AG04450 (cell line): ENCODE measurements at regions not wholly inside any gene's neighbourhood (a gene's known extent, or its start where the extent isn't known, plus 50 kb on each side); places are given as distances from the start of the nearest gene placed in this dataset.
"Not testable (repeated sequence)": the region's sequence is repeated elsewhere in the genome, so short reads cannot be mapped to it uniquely, and the experiment has no call there.

Source experiments
- CTCF ChIA-PET: fragments of 300-600, 350-600 bp; formaldehyde crosslinking; extraction: SDS; loops from one replicate; lab custom pipeline; 2022; ENCODE audit warnings: antibody characterized with exemption, inconsistent platforms; lab: Charles Lee
- POLR2A ChIA-PET: fragments of 350-600 bp; formaldehyde crosslinking; extraction: SDS; loops from one replicate; lab custom pipeline; 2021; ENCODE audit warnings: antibody characterized with exemption, inconsistent platforms; lab: Yijun Ruan, JAX
- DNase-seq: peaks from one replicate; pipeline ENCODE4 v3.0.0-alpha.2; 2011; ENCODE audit warnings: low read depth, low spot score
- H3K27ac ChIP-seq: one replicate; pipeline ENCODE4 v1.5.1; 2012; ENCODE audit warnings: low read depth, low read length, control low read depth
- H3K27me3 ChIP-seq: one replicate; pipeline ENCODE4 v1.6.0; 2012; ENCODE audit warnings: low read length; ENCODE audit not compliant: control insufficient read depth, insufficient read depth
- H3K4me3 ChIP-seq: 2 replicates; pipeline ENCODE4 v1.5.1; 2011; ENCODE audit warnings: mild to moderate bottlenecking, low read depth, low read length, control low read depth
- H3K9me3 ChIP-seq: 2 replicates; pipeline ENCODE4 v1.5.1; 2012; ENCODE audit warnings: low read length; ENCODE audit not compliant: control insufficient read depth, insufficient read depth
- TF ChIP-seq, protein P1 (sequence below): IDR thresholded peaks from 2 replicates; pipeline ENCODE4 v1.5.1; 2011; ENCODE audit warnings: low read depth, low read length, control low read depth, inconsistent platforms

DNA sequence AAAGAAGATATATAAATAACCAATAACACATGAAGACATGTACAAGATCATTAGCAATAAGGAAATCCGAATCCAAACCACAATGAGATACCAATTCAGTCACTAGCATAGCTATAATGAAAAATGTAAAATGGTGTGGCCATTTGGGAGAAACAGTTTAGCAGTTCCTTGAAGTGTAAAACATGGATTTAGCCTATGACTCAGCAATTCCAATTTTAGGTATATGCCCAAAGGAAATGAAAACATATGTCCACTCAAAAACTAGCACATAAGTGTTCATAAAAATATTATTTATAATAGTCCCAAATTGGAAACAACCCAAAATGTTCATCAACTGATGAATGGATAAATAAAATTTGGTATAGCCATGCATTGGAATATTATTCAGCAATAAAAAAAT is 165.5 kb upstream of the CRIM1 start:
- CTCF ChIA-PET: no interaction called here
- TF ChIP-seq, protein P1, sequence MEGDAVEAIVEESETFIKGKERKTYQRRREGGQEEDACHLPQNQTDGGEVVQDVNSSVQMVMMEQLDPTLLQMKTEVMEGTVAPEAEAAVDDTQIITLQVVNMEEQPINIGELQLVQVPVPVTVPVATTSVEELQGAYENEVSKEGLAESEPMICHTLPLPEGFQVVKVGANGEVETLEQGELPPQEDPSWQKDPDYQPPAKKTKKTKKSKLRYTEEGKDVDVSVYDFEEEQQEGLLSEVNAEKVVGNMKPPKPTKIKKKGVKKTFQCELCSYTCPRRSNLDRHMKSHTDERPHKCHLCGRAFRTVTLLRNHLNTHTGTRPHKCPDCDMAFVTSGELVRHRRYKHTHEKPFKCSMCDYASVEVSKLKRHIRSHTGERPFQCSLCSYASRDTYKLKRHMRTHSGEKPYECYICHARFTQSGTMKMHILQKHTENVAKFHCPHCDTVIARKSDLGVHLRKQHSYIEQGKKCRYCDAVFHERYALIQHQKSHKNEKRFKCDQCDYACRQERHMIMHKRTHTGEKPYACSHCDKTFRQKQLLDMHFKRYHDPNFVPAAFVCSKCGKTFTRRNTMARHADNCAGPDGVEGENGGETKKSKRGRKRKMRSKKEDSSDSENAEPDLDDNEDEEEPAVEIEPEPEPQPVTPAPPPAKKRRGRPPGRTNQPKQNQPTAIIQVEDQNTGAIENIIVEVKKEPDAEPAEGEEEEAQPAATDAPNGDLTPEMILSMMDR: no peak
- Histone ChIP-seq H3K27ac (no peak overlapping the region), H3K9me3 (no peaks in the 10 kb centered on the region), H3K27me3 (no peaks in the 10 kb centered on the region), H3K4me3 (no peak overlapping the region)
- POLR2A ChIA-PET: no interaction called here
- no peak for DNase-seq

DNA sequence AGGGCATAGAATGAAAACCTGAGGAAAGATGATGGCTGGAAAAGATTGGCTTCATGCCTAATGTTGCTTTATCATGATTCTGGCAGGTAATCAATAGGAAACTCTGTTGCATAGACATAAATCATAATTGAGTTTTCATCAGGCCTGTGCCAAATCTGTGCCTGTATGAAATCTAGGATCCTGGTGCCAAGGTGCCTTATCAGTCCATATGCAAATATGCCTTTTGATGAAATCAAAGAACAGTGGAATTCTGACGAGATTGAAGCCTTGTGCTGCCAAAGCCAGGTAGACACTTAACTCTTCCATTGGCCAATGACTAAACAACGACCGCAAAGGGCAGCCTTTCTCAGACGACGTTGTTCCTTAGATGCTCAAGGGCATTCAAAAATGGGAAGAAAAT is 170.0 kb upstream of the CRIM1 start:
- H3K9me3 ChIP-seq: no peaks in the 10 kb centered on the region
- H3K4me3 ChIP-seq: no peak overlapping the region
- TF ChIP-seq, protein P1: no peak
- ChIA-PET POLR2A (no interaction called here), CTCF (no interaction called here)
- no peak for DNase-seq
- H3K27me3 ChIP-seq: no peaks in the 10 kb centered on the region
- H3K27ac ChIP-seq: no peak overlapping the region

DNA sequence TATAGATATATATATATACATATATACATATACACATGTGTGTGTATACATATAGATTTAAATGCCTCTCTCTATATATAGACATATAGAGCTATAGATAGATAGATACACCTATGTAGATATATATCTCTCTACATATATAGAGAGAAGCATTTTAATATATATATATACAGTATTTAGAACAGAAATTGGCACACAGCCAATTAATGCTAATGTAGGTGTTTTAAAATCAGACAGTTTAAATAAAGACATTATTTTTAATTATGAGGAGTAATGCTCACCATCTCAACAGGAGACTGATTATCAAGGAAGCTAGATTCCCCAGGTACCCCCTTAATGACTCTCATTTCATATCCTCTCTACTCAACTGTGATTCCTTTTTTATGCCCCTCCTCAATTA is 170.7 kb upstream of the CRIM1 start:
- POLR2A ChIA-PET: no interaction called here
- Histone ChIP-seq H3K4me3 (no peak overlapping the region), H3K27ac (no peak overlapping the region), H3K27me3 (no peaks in the 10 kb centered on the region), H3K9me3 (no peaks in the 10 kb centered on the region; the same call in 1 of the 2 replicates)
- CTCF ChIA-PET: no interaction called here
- TF ChIP-seq, protein P1: no peak
- no peak for DNase-seq

DNA sequence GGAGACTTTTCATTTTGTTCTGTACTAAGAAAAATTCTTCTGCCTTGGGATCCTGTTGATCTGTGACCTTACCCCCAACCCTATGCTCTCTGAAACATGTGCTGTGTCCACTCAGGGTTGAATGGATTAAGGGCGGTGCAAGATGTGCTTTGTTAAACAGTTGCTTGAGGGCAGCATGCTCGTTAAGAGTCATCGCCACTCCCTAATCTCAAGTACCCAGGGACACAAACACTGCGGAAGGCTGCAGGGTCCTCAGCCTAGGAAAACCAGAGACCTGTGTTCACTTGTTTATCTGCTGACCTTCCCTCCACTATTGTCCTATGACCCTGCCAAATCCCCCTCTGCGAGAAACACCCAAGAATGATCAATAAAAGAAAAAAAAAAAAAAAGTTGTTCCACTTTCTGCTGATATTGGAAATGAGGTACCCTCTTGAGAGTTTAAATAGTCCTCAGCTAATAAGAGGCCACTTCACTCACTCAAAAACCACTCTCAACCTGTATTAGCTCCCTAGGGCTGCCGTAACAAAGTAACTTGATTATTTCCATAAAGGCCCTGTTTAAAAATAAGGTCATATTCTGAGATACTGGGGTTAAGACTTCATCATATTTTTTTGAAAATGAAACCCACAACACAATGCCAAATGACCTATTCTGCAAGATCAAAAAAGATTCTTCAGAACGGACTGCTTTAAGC is 174.6 kb upstream of the CRIM1 start:
- H3K27ac ChIP-seq, DNase-seq, CTCF ChIA-PET, POLR2A ChIA-PET, H3K27me3 ChIP-seq, H3K9me3 ChIP-seq, H3K4me3 ChIP-seq: not testable (repeated sequence)

DNA sequence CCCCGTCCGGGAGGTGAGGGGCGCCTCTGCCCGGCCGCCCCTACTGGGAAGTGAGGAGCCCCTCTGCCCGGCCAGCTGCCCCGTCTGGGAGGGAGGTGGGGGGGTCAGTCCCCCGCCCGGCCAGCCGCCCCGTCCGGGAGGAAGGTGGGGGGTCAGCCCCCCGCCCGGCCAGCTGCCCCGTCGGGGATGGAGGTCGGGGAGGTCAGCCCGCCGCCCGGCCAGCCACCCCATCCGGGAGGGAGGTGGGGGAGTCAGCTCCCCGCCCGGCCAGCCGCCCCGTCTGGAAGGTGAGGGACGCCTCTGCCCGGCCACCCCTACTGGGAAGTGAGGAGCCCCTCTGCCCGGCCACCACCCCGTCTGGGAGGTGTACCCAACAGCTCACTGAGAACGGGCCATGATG is 175.3 kb upstream of the CRIM1 start:
- H3K4me3 ChIP-seq, CTCF ChIA-PET, POLR2A ChIA-PET, H3K9me3 ChIP-seq, DNase-seq, H3K27me3 ChIP-seq, H3K27ac ChIP-seq: not testable (repeated sequence)

DNA sequence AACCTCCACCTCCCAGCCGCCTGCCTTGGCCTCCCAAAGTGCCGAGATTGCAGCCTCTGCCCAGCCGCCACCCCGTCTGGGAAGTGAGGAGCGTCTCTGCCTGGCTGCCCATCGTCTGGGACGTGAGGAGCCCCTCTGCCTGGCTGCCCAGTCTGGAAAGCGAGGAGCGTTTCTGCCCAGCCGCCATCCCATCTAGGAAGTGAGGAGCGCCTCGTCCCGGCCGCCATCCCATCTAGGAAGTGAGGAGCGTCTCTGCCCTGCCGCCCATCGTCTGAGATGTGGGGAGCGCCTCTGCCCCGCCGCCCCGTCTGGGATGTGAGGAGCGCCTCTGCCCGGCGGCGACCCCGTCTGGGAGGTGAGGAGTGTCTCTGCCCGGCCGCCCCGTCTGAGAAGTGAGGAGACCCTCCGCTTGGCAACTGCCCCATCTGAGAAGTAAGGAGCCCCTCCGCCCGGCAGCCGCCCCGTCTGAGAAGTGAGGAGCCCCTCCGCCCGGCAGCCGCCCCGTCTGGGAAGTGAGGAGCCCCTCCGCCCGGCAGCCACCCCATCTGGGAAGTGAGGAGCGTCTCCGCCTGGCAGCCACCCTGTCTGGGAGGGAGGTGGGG is 175.8 kb upstream of the CRIM1 start:
- H3K27me3 ChIP-seq, H3K9me3 ChIP-seq, H3K27ac ChIP-seq, H3K4me3 ChIP-seq, DNase-seq, POLR2A ChIA-PET, CTCF ChIA-PET: not testable (repeated sequence)
